HG03432 (cell line): ENCODE measurements at regions not wholly inside any gene's neighbourhood (a gene's known extent, or its start where the extent isn't known, plus 50 kb on each side); places are given as distances from the start of the nearest gene placed in this dataset.

Experiments
- ATAC-seq: cut with Tn5 transposase; IDR thresholded peaks from one replicate; pipeline ENCODE4 v1.9.1; 2021; ENCODE audit warnings: mild to moderate bottlenecking, moderate library complexity; ENCODE audit not compliant: unreplicated experiment

- ATAC-seq = no peak
Measured at GRCh38 chr2:129695496-129695895, 284.0 kb upstream of the RAB6C start.

GRCh38 chr2:129698593-129698992, 280.9 kb upstream of the RAB6C start:
- ATAC-seq = no peak

- ATAC-seq = no peak
Measured at GRCh38 chr2:129699781-129700573, 279.5 kb upstream of the RAB6C start.

- ATAC-seq = no peak
Measured at GRCh38 chr2:129702416-129703176, 276.9 kb upstream of the RAB6C start.

GRCh38 chr2:129705085-129705484, 274.4 kb upstream of the RAB6C start:
- ATAC-seq = no peak

GRCh38 chr2:129707800-129708199, 271.7 kb upstream of the RAB6C start:
- no peak for ATAC-seq

- no peak for ATAC-seq
Measured at GRCh38 chr2:129708221-129708967, 271.1 kb upstream of the RAB6C start.

- no peak for ATAC-seq
Measured at GRCh38 chr2:129709001-129709955, 270.2 kb upstream of the RAB6C start.

GRCh38 chr2:129709956-129710598, 269.4 kb upstream of the RAB6C start:
- ATAC-seq = no peak

GRCh38 chr2:129710670-129711495, 268.6 kb upstream of the RAB6C start:
- no peak for ATAC-seq

- ATAC-seq = no peak
Measured at GRCh38 chr2:129711816-129712675, 267.4 kb upstream of the RAB6C start.

- no peak for ATAC-seq
Measured at GRCh38 chr2:129712676-129712985, 266.8 kb upstream of the RAB6C start.

- no peak for ATAC-seq
Measured at GRCh38 chr2:129713337-129713736, 266.1 kb upstream of the RAB6C start.

GRCh38 chr2:129716781-129717559, 262.5 kb upstream of the RAB6C start:
- ATAC-seq = no peak

- no peak for ATAC-seq
Measured at GRCh38 chr2:129717560-129718130, 261.8 kb upstream of the RAB6C start.

GRCh38 chr2:129719335-129719734, 260.1 kb upstream of the RAB6C start:
- ATAC-seq = no peak

- ATAC-seq = no peak
Measured at GRCh38 chr2:129720360-129720759, 259.1 kb upstream of the RAB6C start.
